ENCODE measurements at regions not wholly inside any gene's neighbourhood (a gene's known extent, or its start where the extent isn't known, plus 50 kb on each side); places are given as distances from the start of the nearest gene placed in this dataset.

DNA sequence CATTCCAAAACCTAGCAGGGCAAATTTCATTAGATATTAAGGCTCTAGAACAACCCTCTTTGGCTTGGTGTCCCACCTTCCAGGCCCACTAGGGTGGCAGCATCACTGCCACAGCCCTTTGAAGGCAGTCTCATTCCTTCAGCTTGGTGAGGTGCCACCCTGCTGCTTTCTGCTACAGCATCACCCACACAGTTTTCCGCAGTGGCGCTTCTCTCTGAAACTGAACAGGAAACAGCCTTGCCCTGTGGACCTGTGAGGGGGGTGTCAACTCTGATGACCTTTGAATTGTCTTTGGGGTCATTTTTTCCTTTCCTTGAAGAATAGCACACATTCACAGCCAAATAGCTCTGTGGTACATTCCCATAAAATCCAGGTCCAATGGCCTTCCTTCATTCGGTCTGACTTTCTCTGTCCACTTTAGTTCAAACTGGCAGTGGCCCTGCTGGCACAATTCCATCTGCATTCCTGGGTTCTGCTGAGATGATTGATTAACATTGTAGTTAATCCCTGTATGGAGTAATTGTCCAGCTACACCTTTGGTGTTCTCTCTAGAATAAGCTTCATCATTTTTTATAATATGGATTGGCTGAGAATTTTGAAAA lies 251.9 kb upstream of the FAT3 start:
- no peaks in the 10 kb centered on the region for H3K27me3 Mint-ChIP-seq (ENCODE audit: insufficient read depth, unreplicated experiment)
- no peaks in the 10 kb centered on the region for H3K4me1 ChIP-seq
- no peak overlapping the region for H3K4me3 Mint-ChIP-seq (ENCODE audit: unreplicated experiment)
- no peaks in the 10 kb centered on the region for H3K27me3 ChIP-seq (replicated peaks; ENCODE audit: control insufficient read depth, insufficient read depth, low read length)
- no peaks in the 10 kb centered on the region for H3K36me3 Mint-ChIP-seq (ENCODE audit: insufficient read depth, unreplicated experiment)
- POLR2A ChIA-PET = no interaction called here
- no peaks in the 10 kb centered on the region for H3K9me3 ChIP-seq
- no peak overlapping the region for H3K27ac Mint-ChIP-seq (ENCODE audit: unreplicated experiment)
- no TSS peak for BruUV-seq (replicated peaks)
- TF ChIP-seq, protein P1, sequence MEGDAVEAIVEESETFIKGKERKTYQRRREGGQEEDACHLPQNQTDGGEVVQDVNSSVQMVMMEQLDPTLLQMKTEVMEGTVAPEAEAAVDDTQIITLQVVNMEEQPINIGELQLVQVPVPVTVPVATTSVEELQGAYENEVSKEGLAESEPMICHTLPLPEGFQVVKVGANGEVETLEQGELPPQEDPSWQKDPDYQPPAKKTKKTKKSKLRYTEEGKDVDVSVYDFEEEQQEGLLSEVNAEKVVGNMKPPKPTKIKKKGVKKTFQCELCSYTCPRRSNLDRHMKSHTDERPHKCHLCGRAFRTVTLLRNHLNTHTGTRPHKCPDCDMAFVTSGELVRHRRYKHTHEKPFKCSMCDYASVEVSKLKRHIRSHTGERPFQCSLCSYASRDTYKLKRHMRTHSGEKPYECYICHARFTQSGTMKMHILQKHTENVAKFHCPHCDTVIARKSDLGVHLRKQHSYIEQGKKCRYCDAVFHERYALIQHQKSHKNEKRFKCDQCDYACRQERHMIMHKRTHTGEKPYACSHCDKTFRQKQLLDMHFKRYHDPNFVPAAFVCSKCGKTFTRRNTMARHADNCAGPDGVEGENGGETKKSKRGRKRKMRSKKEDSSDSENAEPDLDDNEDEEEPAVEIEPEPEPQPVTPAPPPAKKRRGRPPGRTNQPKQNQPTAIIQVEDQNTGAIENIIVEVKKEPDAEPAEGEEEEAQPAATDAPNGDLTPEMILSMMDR (IDR thresholded peaks at IDR 0.05; ENCODE audit: insufficient read depth in 1 of 2, low read depth in 1 of 2, low read length in 1 of 2, severe bottlenecking in 1 of 2, unreplicated experiment in 1 of 2) = no peak
- CTCF ChIA-PET = no interaction called here
- DNase-seq = no peak
- no peaks in the 10 kb centered on the region for H3K4me1 Mint-ChIP-seq (ENCODE audit: low read depth, unreplicated experiment)
- H3K4me3 ChIP-seq (ENCODE audit: low read depth, low read length) = no peak overlapping the region
- intact Hi-C loops (cut with micrococcal nuclease; ENCODE audit: unreplicated experiment) = no loop called here
- no peaks in the 10 kb centered on the region for H3K9me3 Mint-ChIP-seq (ENCODE audit: unreplicated experiment)
- H3K36me3 ChIP-seq (ENCODE audit: control insufficient read depth, insufficient read depth, low read length) = no peaks in the 10 kb centered on the region

DNA sequence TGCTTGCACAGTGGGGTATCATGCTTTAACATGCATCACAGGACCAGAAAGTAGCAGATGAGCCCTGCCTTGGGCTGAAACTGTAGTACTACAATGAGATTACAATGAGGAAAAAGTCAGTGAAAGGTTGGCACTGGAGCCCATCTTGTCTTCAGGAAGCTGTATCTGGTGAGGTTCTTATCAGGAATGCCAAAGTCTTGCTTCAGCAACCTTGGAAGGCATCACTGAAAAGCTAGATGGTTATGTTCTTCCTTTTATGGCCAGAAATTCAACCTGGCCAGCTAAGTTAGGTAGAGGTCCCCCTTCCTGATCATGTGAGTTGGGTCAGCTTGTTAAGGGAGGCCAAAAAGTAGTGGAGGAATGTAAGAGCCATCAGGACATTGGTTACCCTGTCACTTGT lies 254.0 kb upstream of the FAT3 start:
- H3K36me3 Mint-ChIP-seq (ENCODE audit: insufficient read depth, unreplicated experiment) = no peaks in the 10 kb centered on the region
- H3K36me3 ChIP-seq (ENCODE audit: control insufficient read depth, insufficient read depth, low read length) = no peaks in the 10 kb centered on the region
- BruUV-seq (replicated peaks) = no TSS peak
- no peaks in the 10 kb centered on the region for H3K9me3 Mint-ChIP-seq (ENCODE audit: unreplicated experiment)
- H3K27me3 ChIP-seq (replicated peaks; ENCODE audit: control insufficient read depth, insufficient read depth, low read length) = no peaks in the 10 kb centered on the region
- ChIA-PET POLR2A (no interaction called here), CTCF (no interaction called here)
- H3K4me3 ChIP-seq (ENCODE audit: low read depth, low read length) = no peak overlapping the region
- intact Hi-C loops (cut with micrococcal nuclease; ENCODE audit: unreplicated experiment) = no loop called here
- H3K27ac Mint-ChIP-seq (ENCODE audit: unreplicated experiment) = no peak overlapping the region
- no peak for DNase-seq
- H3K27me3 Mint-ChIP-seq (ENCODE audit: insufficient read depth, unreplicated experiment) = no peaks in the 10 kb centered on the region
- no peaks in the 10 kb centered on the region for H3K9me3 ChIP-seq
- no peaks in the 10 kb centered on the region for H3K4me1 Mint-ChIP-seq (ENCODE audit: low read depth, unreplicated experiment)
- TF ChIP-seq, protein P1 (IDR thresholded peaks at IDR 0.05; ENCODE audit: insufficient read depth in 1 of 2, low read depth in 1 of 2, low read length in 1 of 2, severe bottlenecking in 1 of 2, unreplicated experiment in 1 of 2) = no peak
- H3K4me1 ChIP-seq = no peaks in the 10 kb centered on the region
- H3K4me3 Mint-ChIP-seq (ENCODE audit: unreplicated experiment) = no peak overlapping the region

DNA sequence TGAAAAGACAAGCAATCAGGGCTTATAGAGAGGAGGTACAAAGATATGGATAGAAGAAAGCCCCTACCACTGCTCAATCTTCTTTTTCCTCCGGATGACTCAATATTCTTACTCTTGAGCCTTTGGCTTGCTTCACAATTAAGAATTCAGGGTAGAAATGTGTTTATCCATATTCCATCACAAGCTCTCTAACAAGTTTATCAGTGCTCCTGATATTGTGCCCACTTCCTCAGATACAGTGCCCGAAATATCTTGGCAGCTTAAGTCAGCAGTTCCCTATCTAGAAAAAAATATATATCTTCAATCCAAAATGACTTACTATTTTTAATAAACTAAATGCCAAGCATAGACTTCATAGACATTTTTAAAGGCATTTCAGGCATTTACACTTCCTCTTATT lies 255.1 kb upstream of the FAT3 start:
- Mint-ChIP-seq H3K4me3 (ENCODE audit: unreplicated experiment) (no peak overlapping the region), H3K27ac (ENCODE audit: unreplicated experiment) (no peak overlapping the region), H3K27me3 (ENCODE audit: insufficient read depth, unreplicated experiment) (peaks cover 1% of the 10 kb centered on the region), H3K4me1 (ENCODE audit: low read depth, unreplicated experiment) (no peaks in the 10 kb centered on the region), H3K9me3 (ENCODE audit: unreplicated experiment) (no peaks in the 10 kb centered on the region), H3K36me3 (ENCODE audit: insufficient read depth, unreplicated experiment) (no peaks in the 10 kb centered on the region)
- no peaks in the 10 kb centered on the region for H3K4me1 ChIP-seq
- no peak overlapping the region for H3K4me3 ChIP-seq (ENCODE audit: low read depth, low read length)
- DNase-seq = no peak
- ChIA-PET CTCF (no interaction called here), POLR2A (no interaction called here)
- TF ChIP-seq, protein P1 (IDR thresholded peaks at IDR 0.05; ENCODE audit: insufficient read depth in 1 of 2, low read depth in 1 of 2, low read length in 1 of 2, severe bottlenecking in 1 of 2, unreplicated experiment in 1 of 2) = no peak
- H3K36me3 ChIP-seq (ENCODE audit: control insufficient read depth, insufficient read depth, low read length) = no peaks in the 10 kb centered on the region
- H3K9me3 ChIP-seq = no peaks in the 10 kb centered on the region; the same call in 1 of the 2 replicates
- intact Hi-C loops (cut with micrococcal nuclease; ENCODE audit: unreplicated experiment) = no loop called here
- H3K27me3 ChIP-seq (replicated peaks; ENCODE audit: control insufficient read depth, insufficient read depth, low read length) = no peaks in the 10 kb centered on the region
- BruUV-seq (replicated peaks) = no TSS peak

Data from Caco-2 (cell line).